RKO (cell line): ENCODE measurements at regions not wholly inside any gene's neighbourhood (a gene's known extent, or its start where the extent isn't known, plus 50 kb on each side); places are given as distances from the start of the nearest gene placed in this dataset.
"Not testable (repeated sequence)": the region's sequence is repeated elsewhere in the genome, so short reads cannot be mapped to it uniquely, and the experiment has no call there.

ENCODE experiments used
- DNase-seq: peaks from one replicate; pipeline ENCODE4 v3.0.0-alpha.2; 2016; ENCODE audit warnings: low spot score

- no peak for DNase-seq
Measured at GRCh38 chr9:82726424-82727276, 336.3 kb downstream of the RASEF start.

- DNase-seq: no peak
Measured at GRCh38 chr9:82729141-82729540, 333.8 kb downstream of the RASEF start.

GRCh38 chr9:82729991-82730589 lies 332.9 kb downstream of the RASEF start:
- DNase-seq: no peak

GRCh38 chr9:82732928-82733327 lies 330.0 kb downstream of the RASEF start:
- no peak for DNase-seq

- no peak for DNase-seq
Measured at GRCh38 chr9:82736126-82736525, 326.8 kb downstream of the RASEF start.

- DNase-seq: no peak
Measured at GRCh38 chr9:82736701-82737100, 326.2 kb downstream of the RASEF start.

- DNase-seq: no peak
Measured at GRCh38 chr9:82745919-82746318, 317.0 kb downstream of the RASEF start.

GRCh38 chr9:82750411-82750913 lies 312.5 kb downstream of the RASEF start:
- DNase-seq: no peak

- DNase-seq: no peak
Measured at GRCh38 chr9:82757924-82758323, 305.0 kb downstream of the RASEF start.

- no peak for DNase-seq
Measured at GRCh38 chr9:82761027-82761426, 301.9 kb downstream of the RASEF start.

GRCh38 chr9:82761956-82762355 lies 301.0 kb downstream of the RASEF start:
- DNase-seq: no peak

GRCh38 chr9:82763656-82764055 lies 299.3 kb downstream of the RASEF start:
- DNase-seq: no peak

- no peak for DNase-seq
Measured at GRCh38 chr9:82764061-82764668, 298.8 kb downstream of the RASEF start.

- not testable (repeated sequence) for DNase-seq
Measured at GRCh38 chr9:82774707-82775231, 288.2 kb downstream of the RASEF start.

- DNase-seq: no peak
Measured at GRCh38 chr9:82776508-82776907, 286.4 kb downstream of the RASEF start.

GRCh38 chr9:82777366-82777765 lies 285.6 kb downstream of the RASEF start:
- DNase-seq: no peak

- not testable (repeated sequence) for DNase-seq
Measured at GRCh38 chr9:82778923-82779322, 284.0 kb downstream of the RASEF start.

GRCh38 chr9:82780017-82780416 lies 282.9 kb downstream of the RASEF start:
- no peak for DNase-seq

GRCh38 chr9:82781921-82782392 lies 281.0 kb downstream of the RASEF start:
- no peak for DNase-seq

GRCh38 chr9:82783045-82783444 lies 279.9 kb downstream of the RASEF start:
- no peak for DNase-seq

- no peak for DNase-seq
Measured at GRCh38 chr9:82784589-82784988, 278.4 kb downstream of the RASEF start.

- DNase-seq: no peak
Measured at GRCh38 chr9:82789155-82789824, 273.7 kb downstream of the RASEF start.
